Stimulated activated CD4-positive, alpha-beta T cell treated with anti-CD3 and anti-CD28 coated beads, Interleukin-2, amount 100 ng/mL, for 4 hours (primary cell): ENCODE measurements at regions not wholly inside any gene's neighbourhood (a gene's known extent, or its start where the extent isn't known, plus 50 kb on each side); places are given as distances from the start of the nearest gene placed in this dataset.
"Not testable (repeated sequence)": the region's sequence is repeated elsewhere in the genome, so short reads cannot be mapped to it uniquely, and the experiment has no call there.

Experiments used
- DNase-seq: peaks from one replicate; pipeline ENCODE4 v3.0.0-alpha.2; 2020; ENCODE audit warnings: low read depth

GRCh38 chr4:131459430-131460101, 1689.5 kb upstream of the PCDH10 start:
- DNase-seq: no peak

- no peak for DNase-seq
These were observed 1678.7 kb upstream of the PCDH10 start for GRCh38 chr4:131470360-131470759.

DNA sequence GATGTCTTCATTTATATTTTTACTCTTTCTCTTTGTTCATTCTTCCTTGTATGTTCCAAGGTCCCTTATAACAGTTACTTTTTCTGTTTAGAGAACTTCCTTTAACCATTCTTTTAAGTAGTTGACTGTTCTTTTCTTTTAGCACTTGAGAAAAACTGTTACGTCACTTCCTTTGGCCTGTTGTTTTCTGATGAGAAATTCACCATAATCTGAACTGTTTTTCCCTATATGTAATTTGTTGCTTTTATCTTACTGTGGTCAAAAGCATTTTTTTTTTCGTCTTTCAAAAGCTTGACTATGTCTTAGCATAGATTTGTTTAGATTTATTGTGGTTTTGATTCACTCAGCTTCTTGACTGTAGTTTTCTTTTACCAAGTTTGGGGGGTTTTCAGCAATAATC, 1660.3 kb upstream of the PCDH10 start:
- DNase-seq: no peak

DNA sequence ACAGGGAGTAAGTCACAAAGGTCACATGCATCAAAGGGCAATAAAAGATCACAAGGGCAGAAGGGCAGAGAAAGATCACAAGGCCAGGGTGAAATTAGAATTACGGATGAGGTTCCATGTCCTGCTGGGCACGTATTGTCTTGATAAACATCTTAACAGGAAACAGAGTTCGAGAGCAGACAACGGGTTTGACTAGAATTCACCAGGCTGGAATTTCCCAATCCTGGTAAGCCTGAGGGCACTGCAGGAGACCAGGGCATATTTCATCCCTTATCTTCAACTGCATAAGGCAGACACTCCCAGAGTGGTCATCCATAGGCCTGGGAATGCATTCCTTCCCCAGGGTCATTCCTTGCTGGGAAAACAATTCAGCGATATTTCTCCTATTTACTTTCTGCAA, 1652.9 kb upstream of the PCDH10 start:
- not testable (repeated sequence) for DNase-seq

DNA sequence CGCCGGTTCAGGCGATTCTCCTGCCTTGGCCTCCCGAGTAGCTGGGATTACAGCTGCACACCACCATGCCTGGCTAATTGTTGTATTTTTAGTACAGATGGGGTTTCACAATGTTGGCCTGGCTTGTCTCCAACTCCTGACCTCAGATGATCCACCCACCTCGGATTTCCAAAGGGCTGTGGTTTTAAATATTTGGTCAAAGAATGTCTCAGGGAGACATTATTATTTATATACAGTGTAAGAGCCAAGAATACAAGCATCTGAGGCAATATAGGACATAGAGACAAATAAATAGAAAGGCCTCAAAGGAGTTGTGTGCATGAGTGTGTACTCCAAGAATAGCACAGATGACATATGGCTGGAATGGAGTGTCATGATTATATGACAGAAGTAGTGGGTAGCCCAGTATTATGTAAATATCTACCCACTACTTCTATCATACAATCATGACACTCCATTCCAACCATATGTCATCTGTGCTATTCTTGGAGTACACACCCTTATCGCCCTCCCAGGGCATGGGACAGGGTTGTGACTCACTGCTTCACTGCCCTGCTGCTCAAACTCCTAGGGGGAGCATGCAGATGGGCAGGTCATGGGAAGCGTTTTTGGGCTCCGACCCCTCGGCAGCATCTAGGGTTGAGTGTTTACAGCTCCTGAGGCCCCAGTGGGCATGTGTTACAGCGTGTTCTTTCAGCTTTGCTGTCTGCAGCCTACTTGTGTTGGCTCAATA, 1649.8 kb upstream of the PCDH10 start:
- DNase-seq: no peak

DNA sequence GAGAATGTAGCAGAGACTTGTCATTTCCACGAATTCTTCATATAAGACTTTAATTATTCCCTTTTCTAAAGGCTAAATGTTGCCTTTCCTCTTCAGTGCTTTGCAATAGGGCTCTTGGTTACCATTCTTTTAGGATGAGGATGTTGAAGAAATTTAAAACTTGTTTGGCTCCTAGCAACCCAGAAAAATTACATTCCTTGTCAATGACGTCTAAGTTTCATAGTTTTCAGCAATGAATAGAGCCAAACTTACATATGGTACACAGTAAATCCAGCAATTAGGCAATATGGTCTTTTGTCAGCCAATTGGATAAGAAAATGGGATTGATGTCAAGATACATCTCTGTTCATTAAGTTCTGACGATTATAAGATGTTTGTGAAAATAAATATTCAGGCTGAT, 1639.6 kb upstream of the PCDH10 start:
- DNase-seq: no peak

DNA sequence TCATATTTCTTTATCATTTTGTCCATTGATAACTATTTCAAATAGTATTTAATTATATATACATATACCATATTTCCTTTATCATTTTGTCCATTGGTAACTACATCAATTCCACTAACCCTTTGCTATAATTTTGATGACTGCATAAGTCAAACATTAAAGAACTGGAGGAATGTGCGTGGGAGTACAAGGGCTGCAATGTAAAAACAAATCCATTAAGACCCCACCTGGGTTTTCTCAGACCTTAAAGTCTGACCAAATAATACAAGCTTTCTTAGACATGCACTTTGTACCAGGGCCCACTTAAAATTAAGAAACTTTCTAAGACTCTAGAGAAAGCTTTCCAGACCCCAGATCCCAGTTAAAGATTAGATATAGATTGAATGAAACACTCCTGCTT, 1622.4 kb upstream of the PCDH10 start:
- DNase-seq: no peak

DNA sequence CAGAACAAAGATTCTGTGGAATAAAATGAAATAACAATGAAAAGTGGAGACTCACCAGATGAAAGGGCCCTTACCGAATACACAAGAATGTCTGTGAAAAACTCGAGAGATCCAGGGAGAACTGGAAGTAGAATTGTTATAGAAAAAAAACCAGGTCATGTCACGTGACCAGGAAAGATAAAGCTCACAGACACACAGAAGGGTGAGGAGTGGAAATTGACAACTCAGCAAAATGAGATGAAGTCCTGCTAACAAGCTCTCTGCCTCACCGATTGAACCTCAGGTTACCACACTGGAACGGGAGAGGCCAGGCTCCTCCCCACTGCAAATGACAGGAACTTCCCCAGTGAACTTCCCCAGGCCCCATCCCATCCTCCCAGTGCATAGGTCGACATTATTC, 1618.0 kb upstream of the PCDH10 start:
- no peak for DNase-seq

- no peak for DNase-seq
These were observed 1614.0 kb upstream of the PCDH10 start for GRCh38 chr4:131534944-131535645.

DNA sequence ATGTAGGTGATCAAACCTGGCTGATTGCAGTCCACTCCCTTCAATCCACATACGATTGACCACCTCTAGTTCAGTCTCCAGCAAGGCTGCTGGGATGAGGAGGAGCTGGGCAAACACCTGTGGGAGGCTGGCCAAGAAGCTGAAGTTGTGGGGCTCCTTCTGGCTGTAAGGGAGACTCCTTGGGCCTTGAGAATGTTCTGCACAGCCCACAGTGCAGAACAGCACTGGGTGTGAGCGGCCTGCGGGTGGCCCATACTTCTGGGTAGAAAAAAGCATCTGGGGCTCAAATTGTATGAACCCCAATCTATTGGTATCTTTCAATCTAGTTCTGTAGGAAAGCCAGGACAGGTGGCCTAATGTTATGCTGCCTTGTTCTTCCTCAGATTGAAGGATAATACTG, 1608.8 kb upstream of the PCDH10 start:
- DNase-seq: no peak

DNA sequence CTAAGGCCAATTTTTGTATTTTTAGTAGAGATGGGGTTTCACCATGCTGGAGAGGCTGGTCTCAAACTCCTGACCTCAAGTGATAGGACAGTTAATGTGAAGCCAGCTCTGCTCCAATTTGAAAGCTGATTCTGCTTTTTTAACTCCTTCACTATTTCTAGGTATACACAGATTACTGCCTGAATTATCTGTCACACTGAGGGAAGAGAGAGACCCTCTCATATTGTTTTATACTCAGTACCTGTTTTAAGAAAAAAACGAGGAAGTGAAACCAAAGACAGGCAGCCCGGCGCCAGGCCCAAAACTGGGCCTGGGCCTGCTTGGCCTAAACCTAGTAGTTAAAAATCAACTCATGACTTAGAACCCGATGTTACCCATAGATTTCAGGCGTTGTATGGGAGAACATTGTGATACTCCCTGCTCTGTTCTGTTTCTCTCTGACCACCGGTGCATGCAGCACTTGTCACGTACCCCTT, 1601.5 kb upstream of the PCDH10 start:
- no peak for DNase-seq

DNA sequence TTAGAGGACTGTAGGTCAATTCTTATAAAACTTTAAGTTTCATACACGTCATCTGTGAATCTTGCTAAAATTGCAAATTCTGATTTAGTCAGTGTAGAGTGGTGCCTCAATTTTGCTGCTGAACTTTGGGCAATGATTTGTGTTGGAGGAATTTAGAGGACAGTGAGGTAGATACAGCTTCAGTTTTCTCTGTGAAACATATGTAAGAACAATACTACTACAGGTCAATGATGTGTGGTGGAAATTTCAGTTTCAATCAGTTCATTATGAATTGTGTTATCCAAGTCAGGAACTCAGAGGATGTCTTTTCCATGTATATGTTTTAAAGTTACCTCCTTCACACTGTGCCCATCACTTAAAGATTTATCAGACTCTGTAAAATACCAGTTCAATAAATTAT, 1597.8 kb upstream of the PCDH10 start:
- no peak for DNase-seq

DNA sequence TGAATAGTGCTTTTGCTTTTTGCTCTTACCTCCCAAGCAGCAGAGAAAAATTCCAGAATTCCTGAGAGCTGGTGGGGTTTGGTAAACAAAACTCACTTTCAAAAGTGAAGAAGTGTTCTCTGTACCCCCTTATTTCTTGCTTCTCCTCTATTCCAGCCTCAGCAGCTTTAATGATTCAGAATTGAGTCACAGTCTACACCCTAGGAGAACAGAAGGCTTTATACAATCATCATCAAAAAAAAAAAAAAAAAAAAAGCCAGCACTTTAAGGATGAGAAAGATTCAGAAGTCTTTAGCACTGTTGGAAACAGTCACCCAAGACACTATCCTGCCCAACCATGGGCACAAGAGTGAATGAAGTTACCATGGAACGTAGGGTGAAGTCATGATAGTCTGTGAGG, 1583.1 kb upstream of the PCDH10 start:
- DNase-seq: no peak

DNA sequence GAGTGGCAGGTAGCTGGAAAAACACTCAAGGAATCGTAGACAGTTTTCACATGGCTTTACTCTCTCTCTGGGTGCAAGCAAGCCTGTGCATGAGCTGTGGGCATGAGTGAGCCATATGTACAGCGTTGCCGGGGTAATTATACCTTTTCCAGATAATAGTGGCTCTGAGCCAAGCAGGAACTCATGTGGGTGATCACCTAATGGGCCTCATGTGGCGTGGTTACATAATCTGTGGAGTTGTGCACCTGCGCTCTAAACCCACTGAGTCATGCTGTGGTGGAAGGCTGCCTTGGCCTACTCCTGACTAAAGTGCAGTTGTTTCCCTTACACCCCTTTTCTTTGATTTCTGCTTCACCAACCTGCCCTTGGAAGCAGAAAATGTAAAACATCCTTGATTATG, 1564.5 kb upstream of the PCDH10 start:
- DNase-seq: no peak

DNA sequence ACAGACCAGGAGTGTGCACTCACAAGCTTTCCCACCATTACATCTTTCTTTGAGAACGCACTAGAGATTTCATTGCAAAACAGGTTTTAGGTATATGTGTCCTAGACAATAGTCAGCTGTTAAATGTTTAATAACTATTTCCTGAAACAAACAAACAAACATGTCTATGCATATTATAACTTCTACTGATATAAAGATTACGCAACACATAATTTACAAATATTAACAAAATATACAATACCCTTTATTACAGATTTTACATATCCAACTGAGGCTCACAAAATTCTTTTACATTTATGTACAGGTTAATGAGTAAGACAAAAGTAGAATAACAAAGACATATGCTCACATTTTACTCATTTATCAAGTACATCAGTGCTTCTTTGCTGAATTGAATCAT, 1554.0 kb upstream of the PCDH10 start:
- no peak for DNase-seq

GRCh38 chr4:131603705-131604104, 1545.4 kb upstream of the PCDH10 start:
- no peak for DNase-seq

DNA sequence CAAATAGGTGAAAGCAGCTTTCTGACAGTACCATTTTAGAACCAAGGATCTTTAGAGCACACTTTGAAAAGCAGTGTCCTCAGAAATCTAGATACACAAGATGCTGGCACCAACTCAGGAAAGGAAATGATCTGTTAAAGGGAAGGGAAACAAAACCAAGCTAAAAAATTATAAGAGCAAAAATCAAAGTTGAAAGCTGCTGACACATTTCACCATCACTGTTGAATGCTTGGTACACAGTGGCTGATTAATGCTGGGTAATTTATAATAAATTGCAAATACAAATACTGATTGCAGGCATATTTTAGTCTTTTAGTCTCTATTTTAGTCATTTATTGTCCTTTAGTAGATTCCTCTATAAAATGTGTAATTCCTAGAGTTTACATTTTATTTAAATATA, 1540.1 kb upstream of the PCDH10 start:
- no peak for DNase-seq

- DNase-seq: not testable (repeated sequence)
These were observed 1538.6 kb upstream of the PCDH10 start for GRCh38 chr4:131610517-131610916.

DNA sequence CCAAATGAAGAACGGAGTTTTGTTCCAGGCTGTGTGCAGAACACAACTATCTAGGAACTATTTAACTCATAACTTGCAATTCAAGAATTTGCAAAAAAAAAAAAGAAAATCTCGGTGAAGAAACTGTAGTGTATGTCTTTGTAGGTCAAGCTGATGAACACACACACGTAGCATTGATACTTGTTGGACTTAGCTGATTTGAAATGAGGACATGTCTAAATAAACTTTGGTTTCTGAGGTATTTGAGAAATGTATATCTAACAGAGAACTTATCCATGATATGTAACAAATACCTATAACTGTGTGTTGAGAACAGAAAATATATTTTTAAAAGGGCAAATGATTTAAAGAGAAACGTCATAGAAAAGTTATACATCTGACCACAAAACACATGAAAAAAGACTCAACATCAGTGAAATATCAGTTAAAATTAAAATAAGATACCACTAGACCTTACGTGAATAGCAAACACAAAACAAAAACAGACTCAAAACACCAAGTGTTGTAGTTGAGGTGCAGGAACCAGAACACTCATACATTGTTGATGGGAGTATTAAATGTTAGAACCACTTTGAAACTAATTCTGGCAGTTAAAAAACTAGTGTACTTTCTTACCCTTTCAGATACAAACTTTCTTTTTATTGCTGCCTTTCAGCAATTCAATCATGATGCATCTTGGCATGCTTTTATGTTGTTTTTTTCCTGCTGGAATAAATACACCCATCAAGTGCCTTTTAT, 1535.8 kb upstream of the PCDH10 start:
- DNase-seq: no peak

- no peak for DNase-seq
These were observed 1535.3 kb upstream of the PCDH10 start for GRCh38 chr4:131613824-131614216.

GRCh38 chr4:131632877-131633276, 1516.2 kb upstream of the PCDH10 start:
- no peak for DNase-seq

- DNase-seq: no peak
These were observed 1513.9 kb upstream of the PCDH10 start for GRCh38 chr4:131635191-131635590.
